Tibial nerve (tissue), 4 donors: ENCODE measurements at regions not wholly inside any gene's neighbourhood (a gene's known extent, or its start where the extent isn't known, plus 50 kb on each side); places are given as distances from the start of the nearest gene placed in this dataset.

Source experiments
- DNase-seq, 2 donors: peaks; one replicate each; pipeline ENCODE4 v3.0.0-alpha.2; 2019; ENCODE audit warnings: low spot score in 2 of 2
- H3K27ac ChIP-seq, 4 donors: fragments of 200-600 bp; sonication (generic) in 3 of 4; one replicate each; pipeline ENCODE4 v1.5.1; 2017 to 2019; ENCODE audit warnings: mild to moderate bottlenecking in 1 of 4
- H3K27me3 ChIP-seq, 2 donors: fragments of 200-600 bp; sonication (generic) in 1 of 2; one replicate each; pipeline versions ENCODE4 v1.5.1 to v1.6.0; 2017 to 2019
- H3K36me3 ChIP-seq, 3 donors: fragments of 200-600 bp; sonication (generic); one replicate each; pipeline ENCODE4 v1.5.1; 2018 to 2019
- H3K4me1 ChIP-seq, 4 donors: fragments of 200-600 bp; sonication (generic) in 3 of 4; one replicate each; pipeline ENCODE4 v1.5.1; 2017 to 2019
- H3K4me3 ChIP-seq, 4 donors: fragments of 200-600 bp; sonication (generic) in 3 of 4; one replicate each; pipeline ENCODE4 v1.5.1; 2017 to 2019; ENCODE audit warnings: mild to moderate bottlenecking in 1 of 4, moderate library complexity in 1 of 4
- H3K9me3 ChIP-seq, 4 donors: fragments of 200-600 bp; sonication (generic) in 3 of 4; one replicate each; pipeline ENCODE4 v1.5.1; 2017 to 2019
- EP300 ChIP-seq, 2 donors: sonication (generic); formaldehyde crosslinking; IDR thresholded peaks; one replicate each; pipeline ENCODE4 v1.6.1; 2017; ENCODE audit warnings: antibody characterized with exemption in 2 of 2, mild to moderate bottlenecking in 1 of 2
- POLR2A ChIP-seq, 2 donors: fragments of 450-650 bp; IDR thresholded peaks; one replicate each; pipeline ENCODE4 v1.6.1; 2017; ENCODE audit warnings: antibody characterized with exemption in 2 of 2, mild to moderate bottlenecking in 2 of 2, moderate library complexity in 2 of 2
- WGBS, 2 donors: methylation state at CpG; one replicate each; pipeline ENCODE4 v1.1.5; 2018; 5-methylcytosine and 5-hydroxymethylcytosine counted together
- TF ChIP-seq, protein P1 (sequence below), 5 experiments: fragments of 200-600 bp in 3 of 5; fragments of 450-650 bp in 2 of 5; sonication (generic) in 3 of 5; IDR thresholded peaks; one replicate each; pipeline ENCODE4 v1.5.1; 2016 to 2019; ENCODE audit warnings: antibody characterized with exemption in 5 of 5, mild to moderate bottlenecking in 3 of 5, moderate library complexity in 2 of 5

DNA sequence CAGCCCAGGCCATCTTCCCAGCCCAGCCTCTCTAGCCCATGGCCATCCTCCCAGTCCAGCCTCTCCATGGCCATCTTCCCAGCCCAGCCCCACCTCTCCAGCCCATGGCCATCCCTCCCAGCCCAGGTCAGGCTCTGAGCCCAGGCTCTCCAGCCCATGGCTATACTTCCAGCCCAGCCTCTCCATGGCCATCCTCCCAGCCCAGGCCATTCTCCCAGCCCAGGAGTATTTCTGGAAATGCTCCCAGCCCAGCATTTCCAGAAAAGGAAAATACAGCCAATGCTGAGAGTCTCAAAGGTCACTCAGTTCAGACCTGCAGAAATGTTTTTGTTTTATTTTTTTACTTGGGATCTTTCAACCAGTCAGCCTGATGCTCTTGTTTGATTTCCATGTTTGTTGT lies 70.0 kb upstream of the ZNF281 start:
- Histone ChIP-seq H3K4me3 (no peak overlapping the region), H3K27me3 (no peaks in the 10 kb centered on the region), H3K36me3 (no peaks in the 10 kb centered on the region), H3K4me1 (peaks cover 0 to 10% (median 0%) of the 10 kb centered on the region in 4 donors), H3K27ac (no peak overlapping the region), H3K9me3 (no peaks in the 10 kb centered on the region)
- DNase-seq: no peak
- TF ChIP-seq POLR2A (IDR thresholded peaks at IDR 0.05): no peak
- TF ChIP-seq EP300 (IDR thresholded peaks at IDR 0.05): no peak
- TF ChIP-seq, protein P1, sequence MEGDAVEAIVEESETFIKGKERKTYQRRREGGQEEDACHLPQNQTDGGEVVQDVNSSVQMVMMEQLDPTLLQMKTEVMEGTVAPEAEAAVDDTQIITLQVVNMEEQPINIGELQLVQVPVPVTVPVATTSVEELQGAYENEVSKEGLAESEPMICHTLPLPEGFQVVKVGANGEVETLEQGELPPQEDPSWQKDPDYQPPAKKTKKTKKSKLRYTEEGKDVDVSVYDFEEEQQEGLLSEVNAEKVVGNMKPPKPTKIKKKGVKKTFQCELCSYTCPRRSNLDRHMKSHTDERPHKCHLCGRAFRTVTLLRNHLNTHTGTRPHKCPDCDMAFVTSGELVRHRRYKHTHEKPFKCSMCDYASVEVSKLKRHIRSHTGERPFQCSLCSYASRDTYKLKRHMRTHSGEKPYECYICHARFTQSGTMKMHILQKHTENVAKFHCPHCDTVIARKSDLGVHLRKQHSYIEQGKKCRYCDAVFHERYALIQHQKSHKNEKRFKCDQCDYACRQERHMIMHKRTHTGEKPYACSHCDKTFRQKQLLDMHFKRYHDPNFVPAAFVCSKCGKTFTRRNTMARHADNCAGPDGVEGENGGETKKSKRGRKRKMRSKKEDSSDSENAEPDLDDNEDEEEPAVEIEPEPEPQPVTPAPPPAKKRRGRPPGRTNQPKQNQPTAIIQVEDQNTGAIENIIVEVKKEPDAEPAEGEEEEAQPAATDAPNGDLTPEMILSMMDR (IDR thresholded peaks at IDR 0.05): no peak

DNA sequence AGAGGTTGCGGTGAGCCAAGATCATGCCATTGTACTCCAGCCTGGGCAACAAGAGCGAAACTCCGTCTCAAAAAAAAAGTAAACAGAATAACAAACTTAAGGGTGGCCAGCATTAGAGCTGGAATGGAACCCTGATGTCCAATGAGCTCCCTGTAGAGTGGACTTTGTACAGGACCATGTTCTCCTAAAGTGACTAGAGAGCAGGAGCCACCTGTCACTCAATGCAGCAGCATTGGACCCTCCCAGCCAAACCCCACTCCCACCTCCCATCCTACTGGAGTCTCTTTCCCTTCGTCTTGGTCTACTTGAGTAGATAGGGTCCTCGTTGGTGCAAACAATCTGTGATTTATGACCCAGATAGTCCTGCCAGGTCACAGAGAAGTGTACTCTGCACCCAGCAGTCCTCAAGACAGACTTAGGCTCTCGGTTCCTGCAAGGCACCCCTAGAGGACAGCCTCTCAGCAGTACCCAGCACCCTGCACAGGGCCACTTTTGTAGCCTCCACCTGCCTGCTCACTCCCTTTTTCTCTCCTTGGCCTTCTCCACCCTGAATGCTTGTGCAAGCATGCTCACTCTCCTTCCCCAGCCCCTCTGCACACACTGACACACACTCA lies 69.2 kb upstream of the ZNF281 start:
- DNase-seq: no peak
- Histone ChIP-seq H3K9me3 (no peaks in the 10 kb centered on the region), H3K27me3 (no peaks in the 10 kb centered on the region), H3K4me3 (no peak overlapping the region), H3K36me3 (no peaks in the 10 kb centered on the region), H3K27ac (no peak overlapping the region), H3K4me1 (peaks cover 0 to 10% (median 0%) of the 10 kb centered on the region in 4 donors)
- TF ChIP-seq EP300 (IDR thresholded peaks at IDR 0.05) (no peak), POLR2A (IDR thresholded peaks at IDR 0.05) (no peak)
- TF ChIP-seq, protein P1 (IDR thresholded peaks at IDR 0.05): no peak
- 93% methylated on average over 6 of the region's 6 CpGs for WGBS, 2 donors

DNA sequence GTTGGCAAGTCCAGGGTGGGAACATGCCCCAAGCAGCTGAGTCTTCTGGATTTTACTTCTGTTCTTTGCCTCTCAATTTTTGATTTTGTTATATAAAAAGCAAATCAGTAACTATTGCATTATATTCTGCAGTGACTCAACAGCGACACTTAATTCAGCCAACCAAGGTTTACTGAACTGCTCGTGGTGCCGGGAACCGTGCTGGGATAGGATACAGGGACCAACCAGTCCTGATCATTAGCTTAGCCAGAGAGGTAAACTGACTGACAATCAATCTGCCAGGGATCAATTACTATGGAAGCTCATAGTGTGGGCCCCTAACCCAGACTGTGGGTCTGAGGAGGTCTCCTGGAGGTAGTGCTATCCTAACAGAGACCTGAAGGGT lies 68.4 kb upstream of the ZNF281 start:
- H3K36me3 ChIP-seq: no peaks in the 10 kb centered on the region
- TF ChIP-seq, protein P1 (IDR thresholded peaks at IDR 0.05): no peak
- TF ChIP-seq POLR2A (IDR thresholded peaks at IDR 0.05) (no peak), EP300 (IDR thresholded peaks at IDR 0.05) (no peak)

DNA sequence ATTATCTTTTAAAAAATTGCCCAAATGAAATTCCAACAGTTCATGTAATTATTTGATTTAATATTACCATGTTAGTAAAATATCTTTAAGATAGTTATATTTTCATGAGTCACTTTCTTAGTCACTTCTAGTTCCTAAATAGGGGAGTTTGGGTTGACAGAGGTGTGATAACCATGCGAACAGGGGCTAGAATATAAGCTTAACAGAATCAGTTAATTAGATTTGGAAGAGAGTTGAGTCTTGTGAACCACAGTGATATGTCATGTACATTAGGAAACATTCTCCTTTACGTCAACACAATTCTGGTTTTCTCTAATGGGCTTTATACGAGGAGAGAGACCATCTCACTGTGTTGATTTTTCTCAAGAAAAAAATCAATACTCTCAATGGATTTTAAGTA lies 64.8 kb upstream of the ZNF281 start:
- no peaks in the 10 kb centered on the region for H3K9me3 ChIP-seq
- no peak for TF ChIP-seq POLR2A (IDR thresholded peaks at IDR 0.05)
- no peak for TF ChIP-seq EP300 (IDR thresholded peaks at IDR 0.05)
- TF ChIP-seq, protein P1 (IDR thresholded peaks at IDR 0.05): no peak
- no peaks in the 10 kb centered on the region for H3K4me1 ChIP-seq
- WGBS, 2 donors: 83 to 88% methylated on average over 3 of the region's 3 CpGs
- DNase-seq: no peak
- no peak overlapping the region for H3K4me3 ChIP-seq
- H3K27me3 ChIP-seq: no peaks in the 10 kb centered on the region
- H3K27ac ChIP-seq: no peak overlapping the region
- no peaks in the 10 kb centered on the region for H3K36me3 ChIP-seq

More for the DNA sequence above, 68.4 kb upstream of the ZNF281 start:
- H3K27ac ChIP-seq: no peak overlapping the region
- WGBS, 2 donors: 93 to 96% methylated on average over 4 of the region's 4 CpGs
- no peaks in the 10 kb centered on the region for H3K27me3 ChIP-seq
- no peak overlapping the region for H3K4me3 ChIP-seq
- no peaks in the 10 kb centered on the region for H3K9me3 ChIP-seq
- peaks cover 0 to 3% (median 0%) of the 10 kb centered on the region in 4 donors for H3K4me1 ChIP-seq
- no peak for DNase-seq

DNA sequence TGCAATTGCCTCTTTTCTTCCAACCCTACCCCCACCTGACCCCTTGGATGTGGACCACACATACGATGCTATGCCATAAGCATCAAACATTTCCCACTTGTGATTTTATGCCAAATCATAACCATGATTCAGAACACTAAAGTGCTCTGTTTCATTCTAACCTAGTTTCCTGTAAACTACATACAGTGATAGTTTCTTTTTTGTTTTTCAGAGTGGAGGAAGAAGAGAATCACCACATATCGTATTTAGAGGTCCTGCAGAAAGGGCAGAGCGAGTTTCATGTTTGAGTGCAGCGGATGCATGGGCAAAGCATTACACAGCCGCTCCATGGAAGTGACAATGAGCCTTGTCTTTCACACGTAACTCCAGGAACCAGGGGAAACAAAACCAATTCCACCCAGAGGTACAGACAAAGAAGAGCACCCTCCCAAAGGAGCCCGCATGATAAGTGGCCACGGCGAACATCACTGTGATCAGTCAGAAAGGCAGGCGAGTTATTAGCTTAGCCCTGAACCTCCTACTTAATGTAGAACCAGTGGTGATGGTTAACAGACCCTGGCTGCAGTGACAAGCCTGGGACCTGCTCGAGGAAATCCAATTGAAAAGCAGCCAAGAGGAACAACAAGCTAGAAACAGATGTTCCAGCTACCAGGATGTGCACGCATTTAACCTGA lies 64.0 kb upstream of the ZNF281 start:
- H3K36me3 ChIP-seq: no peaks in the 10 kb centered on the region
- H3K4me1 ChIP-seq: no peaks in the 10 kb centered on the region
- H3K27ac ChIP-seq: no peak overlapping the region
- TF ChIP-seq EP300 (IDR thresholded peaks at IDR 0.05): no peak
- TF ChIP-seq, protein P1 (IDR thresholded peaks at IDR 0.05): no peak
- TF ChIP-seq POLR2A (IDR thresholded peaks at IDR 0.05): no peak
- H3K9me3 ChIP-seq: no peaks in the 10 kb centered on the region
- WGBS, 2 donors: 53 to 58% methylated on average over 12 of the region's 12 CpGs
- H3K27me3 ChIP-seq: no peaks in the 10 kb centered on the region
- H3K4me3 ChIP-seq: no peak overlapping the region
- DNase-seq: no peak
